ENCODE measurements at regions not wholly inside any gene's neighbourhood (a gene's known extent, or its start where the extent isn't known, plus 50 kb on each side); places are given as distances from the start of the nearest gene placed in this dataset.

DNA sequence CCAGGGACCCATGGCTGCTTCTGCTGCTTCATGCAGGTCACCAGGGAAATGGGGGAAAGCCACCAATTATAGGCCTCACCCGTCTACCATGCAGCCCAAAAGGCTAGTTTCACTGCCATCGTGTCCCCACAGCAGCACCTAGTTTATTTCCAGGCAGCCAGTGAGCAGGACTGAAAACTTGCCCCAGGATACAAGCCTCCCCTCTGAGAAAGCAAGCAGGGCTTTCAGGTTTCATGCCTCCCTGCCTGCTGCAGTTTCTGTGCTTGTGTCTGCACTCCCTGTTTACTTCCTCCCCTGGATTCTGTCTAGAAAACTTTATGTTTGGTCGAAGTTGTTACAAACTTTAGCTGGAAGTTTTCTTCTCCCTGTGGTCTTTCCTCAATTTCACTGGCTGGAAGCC lies 319.1 kb downstream of the ANXA1 start:
- DNase-seq, result no peak

DNA sequence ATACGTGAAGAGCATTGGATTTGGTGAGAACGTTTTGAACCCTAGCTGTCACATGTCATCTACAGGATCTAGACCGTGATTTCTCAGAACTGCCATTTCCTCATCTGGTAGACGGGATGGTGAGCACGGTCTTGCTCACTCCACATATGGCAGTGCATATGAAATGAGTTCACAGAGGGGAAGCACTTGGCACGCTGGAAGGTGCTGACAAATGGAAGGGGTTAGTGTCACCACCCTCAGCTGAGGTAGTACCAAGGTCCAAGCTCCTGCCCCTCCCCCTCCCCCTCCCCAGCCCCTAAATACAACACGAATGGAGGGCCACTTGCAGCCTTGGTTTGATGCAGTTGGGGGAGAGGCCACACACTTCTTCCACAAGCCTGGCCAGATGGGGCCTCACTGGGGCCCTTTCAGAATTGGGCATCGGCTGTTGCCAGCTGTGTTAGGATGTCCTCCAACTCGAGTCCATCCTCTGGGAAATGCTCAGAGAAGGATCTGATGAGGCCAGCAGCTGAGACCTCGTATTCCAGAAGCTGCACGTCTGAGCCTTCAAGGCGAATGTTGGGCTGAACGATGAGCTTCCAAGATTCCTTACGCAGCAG lies 322.4 kb downstream of the ANXA1 start:
- DNase-seq, result no peak

DNA sequence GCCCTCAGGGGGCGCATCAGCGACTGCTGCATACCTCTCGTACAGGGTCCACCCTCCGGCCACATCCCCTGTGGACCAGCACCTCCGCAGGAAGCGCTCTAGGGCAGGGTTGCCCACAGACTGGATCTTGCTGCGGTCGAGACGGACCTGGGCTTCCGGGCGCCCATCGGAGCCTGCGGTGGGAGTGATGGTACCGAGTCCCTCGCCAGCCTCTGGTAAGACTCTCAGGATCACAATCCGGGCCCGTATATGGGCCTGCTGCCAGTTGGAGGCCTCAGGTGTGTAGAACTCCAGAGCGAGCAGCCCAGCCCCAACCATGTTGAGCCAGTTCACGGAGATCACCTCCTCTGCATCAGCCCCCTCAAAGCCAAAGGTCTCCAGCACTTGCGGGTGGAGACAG lies 323.0 kb downstream of the ANXA1 start:
- no peak for DNase-seq

DNA sequence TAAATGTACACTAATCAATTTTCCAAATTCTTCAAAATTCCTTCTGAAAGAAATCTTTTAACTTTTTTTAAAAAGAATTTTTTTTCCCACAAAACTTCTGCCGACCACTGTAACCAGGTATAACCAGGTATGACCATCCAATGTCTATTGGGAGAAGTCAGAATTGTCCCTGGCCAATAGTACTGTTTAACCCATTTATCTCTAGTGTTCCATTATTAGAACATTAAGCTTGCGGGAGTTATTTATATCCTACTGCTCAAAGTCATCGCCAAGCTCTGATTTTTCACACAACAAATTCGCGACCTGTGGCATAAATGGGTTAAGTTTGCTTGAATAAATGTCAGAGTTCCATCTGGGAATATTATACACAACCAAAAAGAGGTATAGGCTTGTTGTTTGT lies 343.2 kb downstream of the ANXA1 start:
- no peak for DNase-seq

DNA sequence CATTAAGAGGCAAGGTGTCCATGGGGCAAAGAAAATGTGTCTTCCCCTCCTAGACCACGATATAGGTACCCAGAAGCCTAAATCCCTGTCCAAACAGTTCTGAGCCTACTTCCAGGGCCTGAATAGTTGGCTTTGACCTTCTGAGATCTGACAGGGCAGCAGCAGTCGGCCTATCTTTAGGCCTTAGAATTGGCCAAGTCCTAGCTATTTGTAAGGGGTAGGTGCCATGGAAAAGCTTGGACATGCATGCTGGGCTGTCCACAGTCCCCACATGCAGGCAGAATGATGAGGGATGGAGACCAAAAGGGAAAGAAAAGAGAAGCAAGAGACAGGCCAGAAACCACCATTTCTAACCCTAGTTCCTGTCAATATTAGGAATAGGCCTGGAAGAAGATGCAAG lies 346.1 kb downstream of the ANXA1 start:
- DNase-seq, result no peak

DNA sequence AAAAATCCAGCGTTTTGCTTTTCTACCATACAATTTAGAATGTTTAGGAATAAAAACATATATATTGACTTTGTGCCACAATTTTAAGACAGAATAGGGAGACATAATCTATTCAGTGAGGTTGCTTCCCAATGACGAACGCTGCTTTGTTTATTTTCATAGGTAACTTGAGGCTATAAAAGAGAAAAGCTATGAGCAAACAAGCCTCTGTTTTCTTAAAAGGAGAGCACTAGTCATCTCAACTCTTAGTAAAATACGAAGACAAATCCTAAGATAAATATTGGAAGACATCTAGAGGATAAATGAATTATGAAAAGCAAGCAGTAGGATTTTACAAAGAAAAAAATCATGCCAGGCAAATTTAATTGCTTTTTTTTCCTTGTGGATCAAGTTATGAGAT lies 363.6 kb downstream of the ANXA1 start:
- peak; percentile 11 for DNase-seq

DNA sequence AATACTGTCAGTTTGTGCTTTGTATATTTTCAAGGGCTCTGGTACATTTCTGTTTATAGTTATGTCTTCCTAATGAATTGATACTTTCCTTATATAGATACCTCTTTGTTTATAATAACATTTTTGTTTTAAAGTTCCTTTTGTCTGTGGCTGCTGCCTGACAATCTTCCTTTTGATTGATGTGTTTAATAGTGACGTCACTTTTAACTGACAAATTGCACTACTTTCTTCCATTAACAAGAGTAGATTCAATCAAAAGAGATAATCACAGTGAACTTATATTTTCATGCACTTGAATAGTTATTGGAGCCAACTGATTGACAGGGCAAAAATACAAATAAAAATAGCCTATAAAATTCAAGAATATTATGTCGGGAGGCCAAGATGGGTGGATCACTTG lies 371.7 kb downstream of the ANXA1 start:
- DNase-seq, result no peak

DNA sequence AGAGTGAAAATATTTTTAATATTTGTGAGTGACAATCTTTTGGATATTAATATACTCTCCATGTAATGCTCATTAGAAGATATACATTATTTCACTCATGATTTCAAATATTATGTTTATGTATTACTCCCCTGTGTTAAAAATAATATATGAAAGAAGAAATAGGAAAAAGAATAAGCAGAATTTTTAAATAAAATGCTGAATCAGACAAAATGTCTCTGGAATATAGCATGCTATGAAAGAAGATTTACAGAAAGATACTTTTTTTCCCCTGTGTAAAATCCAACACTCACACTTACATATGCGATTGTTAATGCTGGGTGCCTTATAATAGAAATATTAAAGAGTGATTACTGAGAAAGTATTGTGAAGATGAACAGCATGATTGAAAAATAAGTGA lies 373.7 kb downstream of the ANXA1 start:
- DNase-seq, result no peak

DNA sequence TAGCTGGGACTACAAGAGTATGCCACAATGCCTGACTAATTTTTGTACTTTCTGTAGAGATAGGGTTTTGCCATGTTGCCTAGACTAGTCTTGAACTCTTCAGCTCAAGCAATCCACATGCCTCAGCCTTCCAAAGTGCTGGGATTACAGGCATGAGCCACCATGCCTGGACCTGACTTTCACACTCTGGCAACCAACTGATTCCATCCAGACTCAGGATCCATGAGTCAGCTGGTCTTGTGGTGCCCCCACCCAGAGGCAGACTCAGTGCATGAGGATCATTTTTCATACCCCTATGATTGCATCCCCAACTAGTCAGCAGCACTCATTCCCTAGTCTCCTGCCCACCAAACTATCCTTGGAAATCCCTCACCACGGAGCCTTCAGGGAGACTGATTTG lies 375.9 kb downstream of the ANXA1 start:
- DNase-seq, result no peak

DNA sequence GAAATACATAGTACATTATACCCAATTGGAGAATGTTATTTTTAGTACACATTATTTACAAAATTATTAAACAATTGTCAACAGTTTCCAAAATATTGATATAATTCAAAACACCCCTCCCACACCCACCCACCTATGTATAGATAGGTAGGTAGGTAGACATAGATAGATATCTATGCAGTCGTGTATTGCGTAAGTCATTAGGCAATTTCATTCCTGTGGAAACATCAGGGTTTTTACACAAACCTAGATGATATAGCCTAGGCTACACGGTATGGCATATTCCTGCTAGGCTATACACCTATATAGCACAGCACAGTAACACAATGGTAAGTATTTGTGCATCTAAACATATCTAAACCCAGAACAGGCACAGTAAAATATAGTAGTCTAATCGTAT lies 377.3 kb downstream of the ANXA1 start:
- no peak for DNase-seq

DNA sequence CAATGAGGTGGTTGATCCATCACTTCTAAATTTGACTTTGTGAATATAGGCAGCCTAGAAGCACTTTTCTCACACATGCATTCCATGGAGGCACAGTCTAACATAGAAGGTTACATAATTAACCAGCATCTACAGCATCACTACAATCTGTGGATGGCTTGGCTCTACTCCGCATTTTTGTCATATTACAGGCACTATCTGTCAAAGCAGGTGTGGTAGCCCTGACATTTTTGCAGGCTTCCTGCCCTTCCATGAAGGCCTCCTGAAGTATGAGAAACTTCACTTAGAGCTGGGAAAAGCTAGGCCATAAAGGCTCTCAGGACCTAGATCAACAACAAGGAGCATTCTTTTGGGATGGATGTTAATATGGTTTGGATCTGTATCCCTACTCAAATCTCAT lies 378.0 kb downstream of the ANXA1 start:
- no peak for DNase-seq

DNA sequence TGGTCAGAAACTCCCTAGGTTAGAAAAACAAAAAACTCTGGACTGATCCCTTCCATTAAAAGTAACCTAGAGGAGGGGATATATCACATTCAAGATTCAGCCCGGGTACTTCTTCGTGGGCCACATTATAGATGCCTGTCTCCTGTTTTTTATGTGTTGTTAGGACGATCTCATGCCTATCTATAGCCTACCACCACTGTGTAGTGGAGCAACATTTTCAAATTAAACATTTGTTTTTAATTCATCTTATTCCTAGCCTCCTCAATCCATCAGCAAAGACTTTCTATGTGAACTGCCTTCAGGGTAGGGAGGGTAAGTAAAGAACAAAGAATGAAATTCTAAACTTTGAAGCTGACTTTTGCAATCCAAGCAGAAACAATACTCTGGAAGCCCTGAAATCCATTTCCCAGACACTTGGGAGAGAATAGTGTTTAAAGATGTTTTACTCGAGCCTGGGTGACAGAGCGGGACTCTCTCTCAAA lies 379.4 kb downstream of the ANXA1 start:
- DNase-seq, result no peak

DNA sequence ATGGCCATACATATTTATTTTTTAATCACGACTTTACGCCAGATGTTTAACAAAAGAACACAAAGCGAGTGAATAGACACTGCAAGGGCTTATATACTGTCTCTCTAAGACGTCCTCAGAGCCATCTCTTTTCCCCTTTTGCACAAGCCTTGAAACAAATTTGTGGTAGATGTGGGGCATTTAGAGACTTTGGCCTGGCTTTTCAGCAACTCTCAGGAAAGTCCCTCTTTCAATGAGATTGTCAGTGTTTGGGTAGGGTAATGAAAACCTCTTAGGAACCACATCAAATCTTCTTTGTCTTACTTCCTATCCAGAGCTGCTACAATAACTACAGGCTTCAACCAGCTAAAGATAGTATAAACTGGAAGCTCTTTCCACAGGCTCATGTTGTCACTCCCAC lies 380.0 kb downstream of the ANXA1 start:
- no peak for DNase-seq

DNA sequence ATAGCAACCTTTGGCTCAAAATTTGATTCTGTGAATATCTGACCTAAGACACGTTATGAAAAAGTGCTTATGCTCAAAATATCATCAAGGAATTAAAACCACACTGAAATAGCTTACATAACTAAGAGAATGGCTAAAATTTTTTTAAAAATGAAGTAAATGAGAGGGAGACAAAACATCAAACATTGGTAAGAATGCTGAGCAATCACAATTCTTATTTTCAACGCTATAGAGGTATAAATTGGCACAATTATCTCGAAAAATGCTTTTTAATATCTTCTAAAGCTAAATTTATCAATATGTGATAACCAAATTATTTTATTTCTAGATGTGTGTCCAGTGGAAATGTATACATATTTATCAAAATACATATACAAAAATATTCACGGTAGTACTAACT lies 381.3 kb downstream of the ANXA1 start:
- no peak for DNase-seq

DNA sequence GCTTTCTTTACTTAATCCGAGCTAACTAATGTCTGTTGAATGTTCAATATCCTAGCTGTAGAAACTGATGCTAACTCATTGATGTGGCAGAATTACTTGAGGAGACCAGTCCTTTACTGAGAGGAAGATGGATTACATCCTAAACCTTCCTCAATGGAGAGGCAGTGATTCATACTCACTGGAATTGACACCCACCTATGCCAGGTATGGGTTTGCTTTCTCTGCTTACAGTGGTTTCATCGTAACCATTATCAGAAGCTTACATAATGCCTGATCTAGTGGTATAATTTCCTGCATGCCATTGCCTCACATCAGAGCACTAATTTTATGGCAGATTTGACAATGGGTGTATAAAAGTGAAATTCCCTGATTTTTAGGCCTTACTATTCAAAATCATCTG lies 384.7 kb downstream of the ANXA1 start:
- no peak for DNase-seq

DNA sequence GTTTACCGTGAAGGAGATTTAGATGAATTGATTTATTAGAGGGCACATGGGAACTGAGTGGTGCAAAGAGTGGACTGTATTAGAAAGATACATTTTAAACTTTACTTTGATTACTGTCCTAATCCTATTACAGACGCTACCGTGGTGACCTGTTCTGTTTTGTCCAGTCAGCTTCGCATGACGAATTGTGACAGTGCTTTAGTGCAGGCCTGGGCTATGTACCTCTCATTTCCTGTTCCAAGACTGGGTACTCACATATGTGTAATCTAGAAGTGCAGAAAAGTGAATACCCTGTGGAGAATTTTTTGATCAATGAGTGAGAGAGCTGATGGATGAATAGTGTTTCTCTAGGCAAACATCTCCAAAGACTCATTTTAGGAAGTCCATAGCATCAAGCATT lies 385.9 kb downstream of the ANXA1 start:
- DNase-seq, result no peak

DNA sequence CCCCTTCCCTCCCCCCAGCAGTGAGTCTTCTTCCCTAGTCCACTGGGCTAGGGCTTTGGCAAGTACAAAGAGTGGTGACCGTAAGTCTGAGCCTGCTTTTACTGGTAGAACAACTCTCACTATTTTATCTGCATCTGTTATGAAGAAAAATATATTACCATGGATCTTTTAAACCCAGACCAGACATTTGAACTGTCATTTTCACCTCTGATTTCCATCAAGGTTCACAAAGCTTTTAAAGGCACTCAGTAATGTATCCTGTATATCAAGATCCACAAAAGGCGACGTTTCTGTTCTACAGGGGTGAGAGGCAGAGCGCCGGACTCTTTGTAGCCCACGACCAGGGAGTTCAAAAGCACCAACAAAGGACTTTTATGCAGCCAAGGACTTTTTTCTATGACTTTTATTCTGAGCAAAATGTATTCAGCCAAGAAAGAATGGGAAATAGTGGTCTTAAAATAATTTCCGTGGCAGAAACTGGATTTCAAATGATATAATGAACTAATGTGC lies 388.3 kb downstream of the ANXA1 start:
- no peak for DNase-seq

DNA sequence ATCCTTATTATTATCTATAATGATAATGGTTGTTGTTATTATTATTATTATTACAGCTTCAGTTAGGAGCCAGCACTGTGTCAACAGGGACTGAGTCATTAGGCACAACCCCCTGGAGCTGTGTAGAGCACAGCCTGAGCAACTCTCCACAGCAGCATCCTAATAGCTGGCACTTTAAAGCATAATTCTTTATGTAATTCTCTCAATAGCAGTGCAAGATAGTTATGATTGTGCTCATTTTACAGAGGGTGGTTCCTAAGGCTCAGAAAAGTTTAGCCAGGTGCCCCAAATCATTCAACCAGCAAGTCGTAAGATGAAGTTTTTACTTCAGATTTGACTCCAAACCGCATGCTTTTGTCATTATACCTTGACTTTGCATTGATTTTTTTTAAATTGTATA lies 390.3 kb downstream of the ANXA1 start:
- no peak for DNase-seq

DNA sequence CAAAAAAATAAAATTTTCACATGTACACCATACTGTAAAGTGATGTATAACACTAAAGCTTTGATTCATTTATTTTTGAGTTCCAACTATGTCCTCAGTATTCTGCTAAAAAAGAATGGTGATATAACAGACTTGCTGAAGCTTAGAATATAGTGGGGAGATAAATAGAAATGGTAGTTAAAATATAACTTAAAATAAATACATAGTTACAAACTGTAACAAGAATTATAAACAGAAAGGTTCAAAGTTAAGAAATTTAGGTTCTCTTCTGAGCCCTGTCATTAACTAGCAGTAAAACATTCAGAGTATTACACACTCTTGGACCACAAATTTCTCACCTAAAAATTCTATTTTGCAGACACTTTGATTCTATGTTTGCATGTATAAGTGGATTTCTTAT lies 392.1 kb downstream of the ANXA1 start:
- no peak for DNase-seq

DNA sequence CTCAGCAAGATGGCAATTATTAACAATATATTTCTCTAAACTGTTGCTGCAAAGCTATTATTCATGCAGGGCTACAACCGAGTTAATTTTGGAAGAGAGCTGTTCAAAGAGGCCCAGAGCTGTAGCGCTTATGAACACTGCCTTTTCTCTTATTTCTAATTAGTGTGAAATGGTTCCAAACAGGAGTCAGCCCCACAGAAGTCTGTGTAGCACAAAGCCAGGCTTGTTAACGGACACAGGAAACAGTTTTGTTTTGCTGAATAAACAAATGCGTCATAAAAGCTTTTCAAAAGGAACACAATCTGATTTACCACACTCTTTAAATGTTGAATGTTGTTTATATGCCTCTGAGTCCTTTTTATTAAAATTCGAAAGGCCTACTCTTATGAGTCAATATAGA lies 396.5 kb downstream of the ANXA1 start:
- DNase-seq, result peak; percentile 46

DNA sequence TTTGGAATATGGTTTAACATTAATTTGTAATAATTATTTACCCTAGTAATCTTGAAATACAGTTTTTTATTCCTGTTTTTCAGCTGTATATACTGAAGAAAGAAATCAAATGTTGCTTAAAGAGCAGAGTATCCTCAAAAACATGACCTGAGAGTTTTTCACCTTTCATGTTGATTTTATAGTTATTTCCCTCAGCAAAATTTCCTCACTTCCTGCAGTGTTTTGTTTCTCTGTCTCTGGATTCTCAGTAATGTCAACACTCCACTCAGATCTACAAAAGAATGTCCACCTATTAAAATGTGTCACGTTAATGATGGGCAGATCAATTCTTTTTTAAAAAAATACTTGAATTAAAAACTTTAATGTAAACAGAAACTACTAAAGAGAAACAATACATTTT lies 398.3 kb downstream of the ANXA1 start:
- DNase-seq, result no peak

DNA sequence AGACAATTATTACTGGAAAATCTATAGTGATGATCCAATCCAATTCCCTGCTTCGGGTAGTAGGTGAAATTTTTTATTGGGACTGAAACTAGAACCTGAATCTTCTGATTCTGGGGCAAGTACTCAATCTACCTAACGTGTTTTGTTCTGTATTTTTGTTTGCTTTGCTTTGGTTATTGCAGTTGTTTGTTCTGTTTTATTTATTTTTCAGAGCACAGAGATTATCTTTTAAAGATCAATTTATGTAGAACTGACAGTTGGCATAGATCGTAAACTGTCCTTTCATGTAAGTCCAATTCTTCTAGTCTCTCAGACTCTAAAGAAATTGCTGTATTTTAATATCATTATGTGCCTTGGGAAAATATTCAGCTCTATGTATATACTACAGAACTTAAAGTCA lies 401.6 kb downstream of the ANXA1 start:
- DNase-seq, result no peak

DNA sequence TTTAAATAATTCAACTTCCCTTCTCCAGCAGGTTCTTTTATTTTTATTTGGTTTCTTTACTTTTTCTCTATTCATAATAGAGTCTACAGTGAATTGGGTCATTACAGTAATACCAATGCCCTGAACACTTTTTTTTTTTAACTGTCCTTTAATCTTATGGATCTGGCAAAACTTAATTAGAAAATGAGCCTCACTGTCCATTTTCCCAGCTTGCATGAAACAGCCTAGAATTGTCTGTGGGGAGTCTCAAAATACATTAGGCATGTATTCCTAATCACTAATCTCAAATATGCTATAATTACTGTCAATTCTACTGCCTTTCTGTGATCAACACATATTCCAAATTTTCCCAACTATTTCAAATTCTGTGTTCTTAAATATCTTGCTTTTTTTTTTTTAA lies 406.8 kb downstream of the ANXA1 start:
- no peak for DNase-seq

DNA sequence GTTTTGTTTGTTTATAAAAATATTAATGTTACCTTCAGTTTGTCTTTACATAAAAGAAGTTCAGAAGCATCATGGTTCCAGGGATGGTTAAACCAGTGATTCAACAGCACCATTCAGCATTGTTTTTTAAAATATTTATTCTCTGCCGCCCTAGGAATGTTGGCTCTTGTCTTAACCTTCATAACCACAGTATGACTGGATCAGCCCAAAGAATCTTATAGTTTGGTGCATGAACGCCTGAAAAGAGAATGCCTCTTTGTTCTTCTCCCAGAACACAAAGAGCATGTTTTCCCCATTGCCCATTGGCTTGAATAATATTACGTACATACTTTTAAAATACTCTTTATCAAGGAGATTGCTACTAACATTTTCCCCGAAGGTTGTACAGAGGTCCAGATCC lies 413.4 kb downstream of the ANXA1 start:
- DNase-seq, result no peak

DNA sequence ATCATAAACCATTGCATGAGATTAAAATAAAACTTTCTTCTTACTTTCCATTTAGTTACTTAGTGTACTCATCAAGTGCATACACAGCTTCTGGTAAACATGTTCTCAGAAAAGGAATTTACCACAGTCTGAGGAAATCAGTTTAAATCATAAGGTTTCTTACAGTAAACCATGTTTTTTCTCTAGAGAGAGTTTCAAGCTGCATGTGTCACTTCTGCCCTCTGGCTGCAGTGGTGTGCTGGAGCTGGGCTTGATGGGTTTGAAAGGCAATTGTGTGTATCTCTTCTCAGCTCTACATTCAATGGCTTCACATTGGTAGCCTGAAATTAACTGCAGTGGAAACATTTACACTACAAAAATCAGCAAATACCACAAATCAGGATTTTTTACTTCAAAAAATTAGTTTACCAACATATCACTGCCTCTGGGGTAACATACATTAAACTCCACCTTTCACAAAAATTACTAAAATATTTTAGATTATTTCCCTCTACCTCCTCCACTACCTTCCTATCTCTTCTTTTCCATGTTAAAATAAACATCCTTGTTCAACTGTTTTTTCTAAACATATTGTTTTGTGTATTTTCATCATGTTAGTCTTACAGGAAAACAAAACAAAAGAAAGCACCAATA lies 414.3 kb downstream of the ANXA1 start:
- DNase-seq, result no peak

Measured in NCI-H774 (cell line).